DOHH2 (cell line): ENCODE measurements at regions not wholly inside any gene's neighbourhood (a gene's known extent, or its start where the extent isn't known, plus 50 kb on each side); places are given as distances from the start of the nearest gene placed in this dataset.

Experiments
- H3F3A ChIP-seq: fragments of 200-600 bp; sonication (generic), shearing (Covaris generic); 2 replicates; pipeline ENCODE4 v1.6.0; 2016; ENCODE audit warnings: antibody characterized with exemption, mild to moderate bottlenecking; ENCODE audit not compliant: control insufficient read depth, insufficient read depth
- H3K27ac ChIP-seq: fragments of 200-600 bp; sonication (generic); 2 replicates; pipeline ENCODE4 v1.5.1; 2014; ENCODE audit warnings: low read depth, mild to moderate bottlenecking, low read length, moderate library complexity
- H3K27me3 ChIP-seq: fragments of 200-600 bp; sonication (generic); 2 replicates; pipeline ENCODE4 v1.6.1; 2014; ENCODE audit warnings: mild to moderate bottlenecking, low read length, mixed read lengths; ENCODE audit not compliant: control insufficient read depth
- H3K36me3 ChIP-seq: fragments of 200-600 bp; sonication (generic); 2 replicates; pipeline ENCODE4 v1.6.1; 2014; ENCODE audit warnings: mild to moderate bottlenecking, low read length, moderate library complexity, mixed read lengths; ENCODE audit not compliant: control insufficient read depth
- H3K4me1 ChIP-seq: fragments of 200-600 bp; sonication (generic); 2 replicates; pipeline ENCODE4 v1.6.1; 2014; ENCODE audit warnings: mild to moderate bottlenecking, low read length, mixed read lengths; ENCODE audit not compliant: control insufficient read depth
- H3K4me2 ChIP-seq: fragments of 200-600 bp; sonication (generic); 2 replicates; pipeline ENCODE4 v1.6.0; 2014; ENCODE audit warnings: mild to moderate bottlenecking, low read length, moderate library complexity
- H3K4me3 ChIP-seq: fragments of 200-600 bp; sonication (generic); 2 replicates; pipeline ENCODE4 v1.5.1; 2014; ENCODE audit warnings: mild to moderate bottlenecking, low read length, mixed read lengths
- H3K79me2 ChIP-seq: fragments of 200-600 bp; sonication (generic); 2 replicates; pipeline ENCODE4 v1.6.1; 2014; ENCODE audit warnings: mild to moderate bottlenecking, low read length, mixed read lengths; ENCODE audit not compliant: control insufficient read depth
- H3K9me2 ChIP-seq: fragments of 200-600 bp; sonication (generic); replicated peaks from 2 replicates; pipeline ENCODE4 v1.6.1; 2014; ENCODE audit warnings: mild to moderate bottlenecking, low read length, mixed read lengths; ENCODE audit not compliant: control insufficient read depth
- H3K9me3 ChIP-seq: fragments of 200-600 bp; sonication (generic); 2 replicates; pipeline ENCODE4 v1.6.1; 2014; ENCODE audit warnings: antibody characterized with exemption, low read length, mixed read lengths; ENCODE audit not compliant: control insufficient read depth, insufficient read depth
- H4K20me1 ChIP-seq: fragments of 200-600 bp; sonication (generic); 2 replicates; pipeline ENCODE4 v1.6.0; 2014; ENCODE audit warnings: low read depth, mild to moderate bottlenecking, antibody characterized with exemption, low read length, moderate library complexity; ENCODE audit not compliant: control insufficient read depth, insufficient read depth
- CTCF ChIP-seq: fragments of 200-600 bp; sonication (generic); IDR thresholded peaks from one replicate; pipeline ENCODE4 v1.5.1; 2014; ENCODE audit warnings: antibody characterized with exemption, mild to moderate bottlenecking, low read depth, low read length; ENCODE audit not compliant: poor library complexity, severe bottlenecking
- EZH2phosphoT487 ChIP-seq: fragments of 200-600 bp; sonication (generic); IDR thresholded peaks from 2 replicates; pipeline ENCODE4 v1.6.1; 2017; ENCODE audit warnings: borderline replicate concordance, mild to moderate bottlenecking, antibody characterized with exemption, low read length, moderate library complexity, mixed read lengths

GRCh38 chr11:122516686-122517085, 138.8 kb upstream of the UBASH3B start:
- peaks cover 2% of the 10 kb centered on the region; the same call in 1 of the 2 replicates for H3K27me3 ChIP-seq
- no peaks in the 10 kb centered on the region for H3K4me1 ChIP-seq
- no peaks in the 10 kb centered on the region for H4K20me1 ChIP-seq
- TF ChIP-seq EZH2phosphoT487 (no peak), CTCF (no peak)
- no peaks in the 10 kb centered on the region for H3F3A ChIP-seq
- H3K79me2 ChIP-seq, result no peaks in the 10 kb centered on the region
- no peak overlapping the region for H3K27ac ChIP-seq
- H3K36me3 ChIP-seq, result no peaks in the 10 kb centered on the region
- H3K4me2 ChIP-seq, result no peak overlapping the region
- H3K4me3 ChIP-seq, result no peak overlapping the region
- no peaks in the 10 kb centered on the region for H3K9me2 ChIP-seq
- no peaks in the 10 kb centered on the region for H3K9me3 ChIP-seq

GRCh38 chr11:122513997-122514396, 141.5 kb upstream of the UBASH3B start:
- H3K9me3 ChIP-seq, result no peaks in the 10 kb centered on the region
- H3K79me2 ChIP-seq, result no peaks in the 10 kb centered on the region
- H3K4me2 ChIP-seq, result no peak overlapping the region
- H3K9me2 ChIP-seq, result no peaks in the 10 kb centered on the region
- no peaks in the 10 kb centered on the region for H3K36me3 ChIP-seq
- TF ChIP-seq EZH2phosphoT487 (no peak), CTCF (no peak)
- H3K27me3 ChIP-seq, result no peaks in the 10 kb centered on the region
- H3K27ac ChIP-seq, result no peak overlapping the region
- no peaks in the 10 kb centered on the region for H3K4me1 ChIP-seq
- H3K4me3 ChIP-seq, result no peak overlapping the region
- H4K20me1 ChIP-seq, result no peaks in the 10 kb centered on the region
- H3F3A ChIP-seq, result no peaks in the 10 kb centered on the region

- no peaks in the 10 kb centered on the region for H3K79me2 ChIP-seq
- H3K4me1 ChIP-seq, result no peaks in the 10 kb centered on the region
- H3K27me3 ChIP-seq, result no peaks in the 10 kb centered on the region
- TF ChIP-seq CTCF (no peak), EZH2phosphoT487 (no peak)
- H4K20me1 ChIP-seq, result no peaks in the 10 kb centered on the region
- H3K4me2 ChIP-seq, result no peak overlapping the region
- no peaks in the 10 kb centered on the region for H3F3A ChIP-seq
- H3K36me3 ChIP-seq, result no peaks in the 10 kb centered on the region
- H3K9me3 ChIP-seq, result no peaks in the 10 kb centered on the region
- H3K9me2 ChIP-seq, result no peaks in the 10 kb centered on the region
- no peak overlapping the region for H3K4me3 ChIP-seq
- no peak overlapping the region for H3K27ac ChIP-seq
Observed at GRCh38 chr11:122513328-122513727, 142.2 kb upstream of the UBASH3B start.

- Histone ChIP-seq H3K9me2 (no peaks in the 10 kb centered on the region), H3K9me3 (no peaks in the 10 kb centered on the region), H3K27ac (no peak overlapping the region), H3K4me3 (no peak overlapping the region), H3K27me3 (no peaks in the 10 kb centered on the region), H3K79me2 (no peaks in the 10 kb centered on the region), H4K20me1 (no peaks in the 10 kb centered on the region), H3K36me3 (no peaks in the 10 kb centered on the region), H3K4me1 (no peaks in the 10 kb centered on the region), H3F3A (no peaks in the 10 kb centered on the region), H3K4me2 (no peak overlapping the region)
- TF ChIP-seq CTCF (no peak), EZH2phosphoT487 (no peak)
Observed at GRCh38 chr11:122512688-122513087, 142.8 kb upstream of the UBASH3B start.
